Ovary (tissue), 3 donors: ENCODE measurements at regions not wholly inside any gene's neighbourhood (a gene's known extent, or its start where the extent isn't known, plus 50 kb on each side); places are given as distances from the start of the nearest gene placed in this dataset.

Source experiments
- EP300 ChIP-seq: sonication (generic); formaldehyde crosslinking; IDR thresholded peaks from one replicate; pipeline ENCODE4 v1.6.1; 2017; ENCODE audit warnings: antibody characterized with exemption
- POLR2A ChIP-seq: fragments of 450-650 bp; IDR thresholded peaks from one replicate; pipeline ENCODE4 v1.6.1; 2017; ENCODE audit warnings: antibody characterized with exemption, mild to moderate bottlenecking, moderate library complexity
- TF ChIP-seq, protein P1 (sequence below), 3 donors: fragments of 450-650 bp in 2 of 3; fragments of 200-600 bp in 1 of 3; IDR thresholded peaks; one replicate each; pipeline versions ENCODE4 v1.5.1 to v1.8.0; 2016 to 2022; ENCODE audit warnings: antibody characterized with exemption in 3 of 3, mild to moderate bottlenecking in 1 of 3
- donor health status: DM: no; HTN: no; CAD: no.

DNA sequence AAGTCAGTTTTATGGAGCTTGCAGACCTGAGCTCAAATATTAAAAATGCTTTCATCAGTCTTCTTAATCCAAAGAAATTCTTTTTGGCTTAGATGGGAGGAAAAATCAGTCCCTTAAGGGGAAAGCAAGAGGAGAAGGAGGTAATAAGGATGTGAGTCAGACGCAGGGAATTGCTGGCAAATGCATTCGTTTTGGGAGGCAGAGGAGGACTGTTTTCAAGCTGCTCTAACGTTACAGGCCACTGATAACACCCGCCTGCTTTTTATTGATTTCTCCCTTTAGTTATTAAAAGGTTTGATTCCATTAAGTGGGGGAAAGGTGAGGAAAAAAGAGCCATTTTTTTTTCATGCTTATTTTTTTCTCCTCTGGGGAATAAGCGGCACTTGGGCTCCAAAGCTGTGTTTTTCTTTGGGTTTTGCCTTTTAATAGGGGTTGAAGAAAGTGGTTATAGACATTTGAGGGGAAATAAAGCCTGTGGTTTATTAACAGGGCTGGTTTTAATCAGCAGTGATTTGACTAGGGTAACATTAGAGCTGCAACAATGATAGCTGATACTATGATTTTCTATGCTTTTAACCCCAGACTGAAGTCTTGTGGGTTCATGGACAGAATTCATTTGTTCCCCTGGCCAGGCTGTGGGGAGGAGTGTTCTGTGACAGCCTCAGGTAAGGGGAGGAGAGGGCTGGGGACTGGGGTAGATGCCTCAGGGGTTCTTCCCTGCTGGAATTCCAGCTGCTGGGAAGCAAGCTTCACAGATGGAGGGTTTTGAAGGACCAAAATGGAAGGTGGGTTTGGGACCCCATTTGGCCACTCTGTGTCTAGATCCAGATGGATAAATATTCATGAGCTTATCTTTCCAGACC is 225.2 kb downstream of the GAS1 start:
- TF ChIP-seq, protein P1, sequence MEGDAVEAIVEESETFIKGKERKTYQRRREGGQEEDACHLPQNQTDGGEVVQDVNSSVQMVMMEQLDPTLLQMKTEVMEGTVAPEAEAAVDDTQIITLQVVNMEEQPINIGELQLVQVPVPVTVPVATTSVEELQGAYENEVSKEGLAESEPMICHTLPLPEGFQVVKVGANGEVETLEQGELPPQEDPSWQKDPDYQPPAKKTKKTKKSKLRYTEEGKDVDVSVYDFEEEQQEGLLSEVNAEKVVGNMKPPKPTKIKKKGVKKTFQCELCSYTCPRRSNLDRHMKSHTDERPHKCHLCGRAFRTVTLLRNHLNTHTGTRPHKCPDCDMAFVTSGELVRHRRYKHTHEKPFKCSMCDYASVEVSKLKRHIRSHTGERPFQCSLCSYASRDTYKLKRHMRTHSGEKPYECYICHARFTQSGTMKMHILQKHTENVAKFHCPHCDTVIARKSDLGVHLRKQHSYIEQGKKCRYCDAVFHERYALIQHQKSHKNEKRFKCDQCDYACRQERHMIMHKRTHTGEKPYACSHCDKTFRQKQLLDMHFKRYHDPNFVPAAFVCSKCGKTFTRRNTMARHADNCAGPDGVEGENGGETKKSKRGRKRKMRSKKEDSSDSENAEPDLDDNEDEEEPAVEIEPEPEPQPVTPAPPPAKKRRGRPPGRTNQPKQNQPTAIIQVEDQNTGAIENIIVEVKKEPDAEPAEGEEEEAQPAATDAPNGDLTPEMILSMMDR (IDR thresholded peaks at IDR 0.05): no peak
- TF ChIP-seq POLR2A (no peak), EP300 (no peak)
